ENCODE measurements at regions not wholly inside any gene's neighbourhood (a gene's known extent, or its start where the extent isn't known, plus 50 kb on each side); places are given as distances from the start of the nearest gene placed in this dataset.
A peak's percentile ranks its signal among the peaks of the same experiment; 100 is the strongest.

GRCh38 chr21:38930066-38930465 is 124.3 kb downstream of the ETS2 start:
- Histone ChIP-seq H3K9me3 (peaks cover 0 to 9% (median 3%) of the 10 kb centered on the region in 8 donors), H3K4me3 (no peak overlapping the region), H3K27ac (peak overlapping the region in 6 of 8 donors; percentile 43 to 85 (median 73)), H3K36me3 (no peaks in the 10 kb centered on the region), H3K27me3 (replicated peaks in 1 of 7) (peaks cover 0 to 12% (median 0%) of the 10 kb centered on the region in 7 donors), H3K4me1 (peaks cover 3 to 44% (median 21%) of the 10 kb centered on the region in 6 donors)
- DNase-seq, result no peak
- no peak for TF ChIP-seq CTCF (IDR thresholded peaks at IDR 0.05 in 8 of 11, conservative IDR thresholded peaks at IDR 0.05 in 3 of 11)
- no peak for TF ChIP-seq POLR2AphosphoS5 (IDR thresholded peaks at IDR 0.05)
- no peak for TF ChIP-seq POLR2A (IDR thresholded peaks at IDR 0.05)
- intact Hi-C loops (cut with DNase I; ENCODE audit: low total_unique reads), result no loop called here
- WGBS, 5 donors, result 82 to 92% (median 88%) methylated on average over 2 of the region's 2 CpGs

GRCh38 chr21:38929652-38930051 is 123.9 kb downstream of the ETS2 start:
- no peak for DNase-seq
- TF ChIP-seq POLR2AphosphoS5 (IDR thresholded peaks at IDR 0.05) (no peak), CTCF (IDR thresholded peaks at IDR 0.05 in 8 of 11, conservative IDR thresholded peaks at IDR 0.05 in 3 of 11) (no peak), POLR2A (IDR thresholded peaks at IDR 0.05) (no peak)
- peak overlapping the region in 2 of 8 donors; percentile 80 to 85 for H3K27ac ChIP-seq
- H3K4me1 ChIP-seq, result peaks cover 3 to 46% (median 22%) of the 10 kb centered on the region in 6 donors
- H3K4me3 ChIP-seq, result no peak overlapping the region
- WGBS, 5 donors, result 88 to 96% (median 92%) methylated on average over 1 of the region's 1 CpG
- H3K36me3 ChIP-seq, result no peaks in the 10 kb centered on the region
- peaks cover 0 to 16% (median 0%) of the 10 kb centered on the region in 7 donors for H3K27me3 ChIP-seq (replicated peaks in 1 of 7)
- intact Hi-C loops (cut with DNase I; ENCODE audit: low total_unique reads), result no loop called here
- peaks cover 0 to 9% (median 3%) of the 10 kb centered on the region in 8 donors for H3K9me3 ChIP-seq

- Histone ChIP-seq H3K4me1 (peaks cover 3 to 46% (median 22%) of the 10 kb centered on the region in 6 donors), H3K27me3 (replicated peaks in 1 of 7) (peaks cover 0 to 16% (median 0%) of the 10 kb centered on the region in 7 donors), H3K4me3 (no peak overlapping the region), H3K27ac (peak overlapping the region in 2 of 8 donors; percentile 80 to 85), H3K36me3 (no peaks in the 10 kb centered on the region), H3K9me3 (peaks cover 0 to 9% (median 3%) of the 10 kb centered on the region in 8 donors)
- intact Hi-C loops (cut with DNase I; ENCODE audit: low total_unique reads), result no loop called here
- DNase-seq, result no peak
- no peak for TF ChIP-seq CTCF (IDR thresholded peaks at IDR 0.05 in 8 of 11, conservative IDR thresholded peaks at IDR 0.05 in 3 of 11)
- TF ChIP-seq POLR2A (IDR thresholded peaks at IDR 0.05), result no peak
- TF ChIP-seq POLR2AphosphoS5 (IDR thresholded peaks at IDR 0.05), result no peak
- WGBS, 5 donors, result 63 to 100% (median 67%) methylated on average over 1 of the region's 1 CpG
Measured at GRCh38 chr21:38929142-38929541, 123.4 kb downstream of the ETS2 start.

- WGBS, 5 donors, result 50 to 80% (median 67%) methylated on average over 2 to 3 of the region's 3 CpGs
- Histone ChIP-seq H3K36me3 (no peaks in the 10 kb centered on the region), H3K4me3 (no peak overlapping the region), H3K4me1 (peaks cover 3 to 46% (median 22%) of the 10 kb centered on the region in 6 donors), H3K27ac (peak overlapping the region in 1 of 8 donors; percentile 5), H3K27me3 (replicated peaks in 1 of 7) (peaks cover 0 to 16% (median 0%) of the 10 kb centered on the region in 7 donors), H3K9me3 (peaks cover 0 to 9% (median 3%) of the 10 kb centered on the region in 8 donors)
- no peak for DNase-seq
- intact Hi-C loops (cut with DNase I; ENCODE audit: low total_unique reads), result no loop called here
- no peak for TF ChIP-seq CTCF (IDR thresholded peaks at IDR 0.05 in 8 of 11, conservative IDR thresholded peaks at IDR 0.05 in 3 of 11)
- no peak for TF ChIP-seq POLR2AphosphoS5 (IDR thresholded peaks at IDR 0.05)
- TF ChIP-seq POLR2A (IDR thresholded peaks at IDR 0.05), result no peak
Measured at GRCh38 chr21:38927776-38928175, 122.0 kb downstream of the ETS2 start.
